ENCODE measurements at regions not wholly inside any gene's neighbourhood (a gene's known extent, or its start where the extent isn't known, plus 50 kb on each side); places are given as distances from the start of the nearest gene placed in this dataset.
"Not testable (repeated sequence)": the region's sequence is repeated elsewhere in the genome, so short reads cannot be mapped to it uniquely, and the experiment has no call there.

DNA sequence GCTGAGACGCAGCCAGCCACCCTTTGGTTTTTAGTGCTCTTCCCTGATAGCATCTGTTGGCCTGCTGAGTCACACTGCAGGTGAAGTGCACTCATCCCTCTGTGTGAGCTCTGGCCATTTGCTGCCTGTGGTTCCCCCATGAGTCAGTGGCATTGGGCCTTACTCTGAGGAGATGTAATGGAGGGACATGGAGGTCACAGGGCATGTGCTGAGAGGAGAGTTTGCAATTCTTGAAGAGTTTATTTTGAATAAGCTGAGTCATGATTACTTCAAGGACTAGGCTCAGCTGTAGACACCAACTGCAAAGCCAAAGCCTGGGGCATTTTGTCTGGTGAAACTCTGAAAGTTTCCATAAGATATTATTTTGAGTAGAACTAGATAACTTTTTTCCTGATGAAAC lies 200.3 kb downstream of the BCL2L11 start:
- not testable (repeated sequence) for DNase-seq

DNA sequence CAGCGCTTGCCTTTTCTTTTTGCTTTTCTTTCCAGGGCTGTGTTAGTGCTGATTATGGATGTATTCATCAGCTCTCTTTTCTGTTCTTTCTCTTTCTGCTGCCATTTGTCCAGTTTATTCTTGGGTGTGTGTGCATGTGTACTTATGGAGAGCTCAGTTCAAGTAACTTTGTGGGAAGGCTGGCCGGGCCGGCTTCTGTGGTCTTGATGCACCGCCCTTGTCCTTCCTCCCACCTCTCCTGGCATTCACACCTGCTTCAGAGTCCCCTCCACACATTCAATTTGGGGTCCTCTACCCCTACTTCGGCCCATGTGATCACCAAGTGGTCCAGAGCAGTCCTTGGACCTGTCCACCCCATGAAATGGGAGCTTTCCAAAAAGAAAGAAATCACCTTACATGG lies 202.7 kb downstream of the BCL2L11 start:
- DNase-seq, result not testable (repeated sequence)

DNA sequence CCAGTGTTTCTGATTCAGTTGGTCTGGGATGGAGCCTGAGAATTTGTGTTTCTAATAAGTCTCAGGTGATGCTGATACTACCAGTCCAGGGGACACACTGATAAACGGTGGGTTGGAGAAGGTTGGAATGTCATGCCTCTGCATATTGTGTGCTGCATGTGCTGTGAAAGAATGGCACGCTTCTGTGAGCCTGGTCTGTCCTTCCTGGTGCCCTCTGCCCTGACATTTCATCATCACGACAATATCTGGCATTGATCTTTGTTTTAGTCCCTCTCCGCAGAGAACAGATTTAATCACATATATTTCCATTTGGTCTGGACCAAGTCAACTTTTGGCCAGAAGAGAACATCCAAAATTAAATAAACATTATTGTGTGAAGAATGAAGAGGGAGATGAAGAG lies 207.0 kb downstream of the BCL2L11 start:
- DNase-seq, result not testable (repeated sequence)

DNA sequence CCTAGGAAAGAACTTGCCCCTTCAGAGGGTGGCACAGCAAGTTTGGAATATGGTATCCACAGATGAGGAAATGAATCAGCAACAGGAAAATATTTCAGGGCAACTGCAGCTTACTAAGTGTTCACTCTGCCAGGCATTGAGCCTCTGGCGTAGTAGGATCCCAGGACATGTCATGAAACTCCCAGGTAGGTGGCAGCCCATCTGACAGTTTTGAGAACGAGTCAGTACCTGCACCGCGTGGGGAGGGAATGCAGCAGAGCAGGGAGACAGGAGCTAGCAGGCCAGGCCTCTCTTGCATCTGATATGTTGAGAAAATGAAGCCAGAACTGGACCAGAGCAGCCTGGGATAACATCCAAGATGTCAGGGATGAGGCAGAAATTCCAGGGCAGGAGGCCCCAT lies 208.6 kb downstream of the BCL2L11 start:
- DNase-seq, result not testable (repeated sequence)

DNA sequence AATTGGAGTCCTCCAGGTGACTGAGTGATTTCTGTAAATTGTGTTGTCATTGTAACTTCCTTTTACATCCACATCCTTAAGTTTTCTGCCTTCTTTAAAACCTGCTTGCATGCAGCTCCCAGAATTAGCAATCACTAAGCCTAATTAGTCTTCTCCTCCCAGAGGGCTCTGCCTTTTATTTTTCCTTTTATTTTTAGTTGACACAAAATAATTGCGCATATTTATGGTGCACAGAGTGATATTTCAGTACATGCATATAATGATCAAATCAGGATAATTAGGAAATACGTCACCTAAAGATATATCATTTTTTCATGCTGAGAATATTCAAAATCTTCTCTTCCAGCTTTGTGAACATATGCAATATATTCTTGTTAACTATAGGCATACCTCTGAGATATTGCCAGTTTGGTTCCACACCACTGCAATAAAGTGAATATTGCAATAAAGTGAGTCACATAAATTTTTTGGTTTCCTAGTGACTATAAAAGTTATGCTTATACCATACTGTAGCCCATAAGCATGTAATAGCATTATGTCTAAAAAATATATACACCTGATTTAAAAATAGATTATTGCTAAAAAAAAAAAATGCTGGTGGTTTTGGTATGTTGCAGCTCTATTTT lies 210.5 kb downstream of the BCL2L11 start:
- DNase-seq, result not testable (repeated sequence)

DNA sequence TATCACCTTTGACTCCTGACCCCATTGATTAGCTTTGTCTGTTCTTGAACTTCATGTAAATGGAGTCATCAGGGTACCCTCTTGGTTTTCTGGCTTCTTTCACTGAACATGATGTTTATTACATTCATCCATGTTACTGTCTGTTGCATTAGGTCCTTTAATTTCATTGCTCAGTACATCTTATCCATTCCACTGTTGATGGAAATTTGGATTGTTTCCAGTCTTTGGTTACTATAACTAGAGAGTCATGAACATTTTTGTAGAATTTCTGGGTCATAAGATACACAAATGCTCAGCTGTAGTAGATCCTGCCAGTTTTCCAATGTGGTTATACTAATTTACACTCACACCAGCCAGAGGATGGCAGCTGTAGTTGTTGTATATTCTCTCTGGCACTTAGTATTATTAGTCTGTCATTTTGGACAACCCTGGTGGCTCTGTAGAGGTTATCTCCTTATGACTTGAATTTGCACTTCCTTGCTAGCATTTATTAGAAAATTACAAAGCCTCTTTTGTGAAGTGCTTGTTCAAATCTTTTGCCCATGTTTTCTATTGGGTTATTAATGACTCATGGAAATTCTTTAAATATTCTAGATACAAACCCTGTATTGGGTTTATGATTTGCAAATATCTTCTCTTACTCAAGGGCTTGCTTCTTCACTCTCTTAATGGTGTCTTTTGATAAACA lies 214.7 kb downstream of the BCL2L11 start:
- not testable (repeated sequence) for DNase-seq

DNA sequence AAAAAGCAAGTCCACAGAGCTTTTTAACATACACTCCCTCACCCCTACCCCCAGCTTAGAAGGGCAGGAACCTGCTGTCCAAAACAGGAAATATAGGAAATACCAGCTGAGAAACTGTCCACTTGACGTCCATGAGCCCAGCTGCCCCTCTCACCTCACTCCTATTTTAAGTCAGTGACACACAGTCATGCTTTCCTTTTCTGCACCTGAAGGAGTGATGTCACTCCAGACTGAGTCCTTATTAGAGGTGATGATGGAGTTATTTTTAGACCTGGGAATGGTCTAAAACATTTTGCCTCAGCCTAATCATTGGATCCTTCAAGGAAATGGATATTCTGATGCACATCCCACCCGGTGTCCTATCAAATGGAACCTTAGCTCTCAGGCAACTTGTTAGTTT lies 217.8 kb downstream of the BCL2L11 start:
- DNase-seq, result not testable (repeated sequence)

DNA sequence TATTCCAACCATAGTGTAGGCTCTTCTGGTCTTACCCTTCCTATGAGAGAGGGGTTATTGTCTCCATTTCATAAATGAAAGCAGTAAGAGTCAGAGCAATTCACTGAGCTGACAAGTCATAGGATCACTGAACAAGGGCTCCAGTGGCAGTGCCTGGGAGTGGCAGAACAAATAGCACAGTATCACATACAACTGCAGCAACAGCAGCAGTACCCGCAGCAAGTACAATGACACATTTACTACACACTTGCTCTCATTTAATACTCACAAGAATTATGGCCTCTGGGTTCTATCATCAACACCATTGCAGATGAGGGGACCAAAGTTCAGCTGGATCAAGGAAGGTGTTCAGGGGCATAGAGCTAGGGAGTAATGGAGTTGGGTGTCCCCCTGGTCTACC lies 218.8 kb downstream of the BCL2L11 start:
- DNase-seq, result not testable (repeated sequence)

DNA sequence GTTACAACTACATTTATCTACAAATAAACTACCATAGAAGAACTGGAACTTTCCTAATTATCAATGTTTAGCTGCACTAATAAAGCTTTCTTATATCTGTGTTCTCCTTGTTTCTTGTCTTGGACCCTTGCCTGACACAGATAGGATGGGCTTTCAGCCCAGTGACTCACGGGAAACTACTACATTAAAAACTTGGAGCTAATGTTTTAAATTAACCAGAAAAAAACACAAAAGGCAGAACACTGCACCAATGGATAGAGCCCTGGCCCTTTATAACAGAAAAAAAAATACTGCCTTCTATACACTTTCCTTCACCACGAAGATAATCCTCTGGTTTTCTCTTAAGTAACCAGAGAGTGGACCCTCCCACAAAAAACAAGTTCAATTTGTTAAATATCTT lies 223.9 kb downstream of the BCL2L11 start:
- not testable (repeated sequence) for DNase-seq

DNA sequence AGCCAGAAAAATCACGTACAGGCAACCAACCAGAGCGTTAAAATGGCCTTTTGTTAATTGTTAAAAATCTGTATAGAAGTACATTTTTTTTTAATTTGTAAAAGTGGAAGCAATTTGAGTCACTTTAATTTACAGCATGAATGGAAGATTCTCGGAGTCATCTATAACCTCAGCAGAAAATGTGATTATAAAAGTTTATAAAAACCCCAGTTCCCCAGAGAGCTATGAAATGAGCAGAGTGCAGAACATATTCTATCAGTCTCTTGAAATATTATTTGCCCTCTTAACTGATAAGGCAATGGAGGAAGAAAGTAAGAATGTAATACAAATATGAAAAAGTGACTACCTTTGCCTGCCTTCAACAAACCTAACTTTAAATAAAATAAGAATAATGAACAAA lies 224.7 kb downstream of the BCL2L11 start:
- DNase-seq, result not testable (repeated sequence)

DNA sequence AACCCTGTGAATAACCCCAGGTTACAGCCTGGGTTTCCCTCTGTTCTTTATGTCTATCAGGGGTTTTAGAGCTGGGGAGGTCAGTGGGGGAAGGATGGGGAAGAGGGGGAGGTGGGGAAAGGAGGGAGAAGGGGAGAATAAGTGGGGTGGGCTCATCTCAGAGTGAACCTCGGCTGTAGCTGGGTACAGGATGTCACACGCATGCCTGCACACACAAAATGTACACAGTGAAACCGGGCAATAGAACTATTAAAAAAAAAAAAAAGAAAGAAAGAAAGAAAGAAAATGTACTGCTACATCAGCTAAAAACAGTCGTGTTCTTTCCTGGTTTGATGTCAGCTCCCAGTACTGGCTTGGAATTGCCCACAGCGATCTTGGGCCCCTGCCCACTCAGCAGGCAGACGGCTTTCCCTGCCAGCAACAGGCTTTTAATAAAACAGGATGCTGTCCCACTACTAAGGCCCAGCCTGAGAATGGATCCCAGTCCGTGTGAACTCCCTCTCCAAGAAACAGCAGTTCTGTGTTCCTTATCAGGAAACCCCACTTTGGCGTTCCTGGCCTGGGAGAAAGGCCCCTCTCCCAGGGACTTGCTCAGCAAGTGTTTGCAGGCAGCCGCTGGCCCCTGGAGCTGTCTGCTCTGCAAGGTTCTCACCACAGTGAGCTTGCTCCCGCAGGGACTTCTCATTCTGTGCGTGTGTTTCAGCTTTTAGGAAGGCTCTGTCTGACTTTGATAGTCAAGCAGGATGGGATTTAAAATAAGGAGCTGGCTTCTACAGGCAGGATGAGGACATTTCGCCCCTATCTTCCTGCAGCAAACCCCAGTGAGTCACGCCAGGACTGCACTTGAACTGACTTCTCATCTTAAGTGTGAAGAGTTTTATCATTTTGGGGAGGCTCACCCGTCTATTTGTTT lies 225.6 kb downstream of the BCL2L11 start:
- DNase-seq, result not testable (repeated sequence)

DNA sequence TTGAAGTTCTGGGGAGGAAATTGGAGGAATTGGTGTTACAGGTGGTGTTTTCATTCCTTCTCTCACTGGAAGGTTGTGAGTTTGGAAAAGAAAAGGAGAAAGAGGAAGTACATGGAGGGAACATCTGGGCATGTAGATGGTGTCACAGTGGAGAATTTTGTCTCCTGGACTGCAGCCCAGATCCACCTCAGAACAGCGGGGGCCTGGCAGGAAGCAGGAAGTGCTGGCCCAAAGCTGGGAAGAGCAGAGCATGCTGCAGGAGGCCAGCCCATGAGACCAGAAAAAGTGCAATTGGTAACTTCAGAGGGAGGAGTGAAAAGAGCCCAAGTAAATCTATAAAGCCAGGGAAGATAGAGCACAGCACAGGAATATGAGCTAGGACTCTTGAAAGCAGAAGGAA lies 227.0 kb downstream of the BCL2L11 start:
- DNase-seq, result not testable (repeated sequence)

DNA sequence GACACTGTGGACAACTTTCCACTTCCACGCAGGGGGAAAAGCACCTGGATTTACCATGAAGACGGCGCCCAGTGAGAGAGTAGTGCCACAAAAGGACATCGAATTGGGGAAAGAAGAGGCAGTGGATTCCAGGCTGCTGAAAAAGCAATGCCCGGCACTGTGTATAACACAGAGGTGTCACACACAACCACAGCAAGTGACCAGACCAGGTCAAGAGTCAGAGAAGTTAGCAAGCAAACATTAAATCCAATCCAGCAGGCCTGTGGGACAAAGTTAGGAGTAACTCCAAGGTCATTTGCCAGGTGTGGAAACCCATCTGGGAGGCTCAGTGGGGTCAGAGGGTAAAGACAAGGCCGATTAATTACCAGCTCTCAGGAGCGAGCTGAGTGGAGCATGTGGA lies 227.6 kb downstream of the BCL2L11 start:
- not testable (repeated sequence) for DNase-seq

DNA sequence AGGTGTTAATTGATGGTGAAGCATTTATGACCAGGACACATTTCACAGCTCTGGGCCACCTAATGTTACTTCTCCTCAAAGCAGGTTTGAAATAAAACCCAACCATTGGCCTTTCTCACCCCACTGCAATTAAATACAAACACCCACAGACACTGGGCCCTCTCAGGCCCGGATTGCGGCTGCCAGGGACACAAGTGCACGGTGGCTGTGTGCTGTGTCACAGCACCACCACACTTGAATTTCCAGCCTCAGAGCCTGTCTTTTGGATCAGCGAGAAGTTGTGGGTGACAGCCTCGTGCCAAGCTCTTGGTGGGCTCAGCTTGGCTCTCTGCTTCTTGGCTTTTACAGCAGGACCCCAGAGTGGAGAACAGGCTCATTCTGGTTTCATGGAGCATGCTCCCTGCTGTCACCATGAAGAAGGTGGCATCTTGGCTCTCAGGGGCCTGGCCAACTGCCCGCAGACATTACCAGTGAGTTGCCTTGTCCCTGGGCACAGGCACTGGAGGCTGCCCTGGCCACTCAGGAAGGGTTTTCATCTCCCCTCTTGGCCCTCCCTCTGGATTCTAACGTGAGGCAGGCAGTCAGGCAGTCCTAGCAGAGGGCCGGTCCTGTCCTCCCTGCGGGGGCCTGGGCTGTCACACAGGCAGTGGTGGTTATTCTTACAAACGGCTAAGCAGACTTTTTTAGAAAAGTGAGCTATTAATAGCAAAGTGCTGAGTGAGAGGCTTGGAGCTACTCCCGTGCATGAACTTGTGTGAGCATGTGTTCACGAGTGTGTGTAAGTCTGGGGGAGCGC lies 234.5 kb downstream of the BCL2L11 start:
- not testable (repeated sequence) for DNase-seq

DNA sequence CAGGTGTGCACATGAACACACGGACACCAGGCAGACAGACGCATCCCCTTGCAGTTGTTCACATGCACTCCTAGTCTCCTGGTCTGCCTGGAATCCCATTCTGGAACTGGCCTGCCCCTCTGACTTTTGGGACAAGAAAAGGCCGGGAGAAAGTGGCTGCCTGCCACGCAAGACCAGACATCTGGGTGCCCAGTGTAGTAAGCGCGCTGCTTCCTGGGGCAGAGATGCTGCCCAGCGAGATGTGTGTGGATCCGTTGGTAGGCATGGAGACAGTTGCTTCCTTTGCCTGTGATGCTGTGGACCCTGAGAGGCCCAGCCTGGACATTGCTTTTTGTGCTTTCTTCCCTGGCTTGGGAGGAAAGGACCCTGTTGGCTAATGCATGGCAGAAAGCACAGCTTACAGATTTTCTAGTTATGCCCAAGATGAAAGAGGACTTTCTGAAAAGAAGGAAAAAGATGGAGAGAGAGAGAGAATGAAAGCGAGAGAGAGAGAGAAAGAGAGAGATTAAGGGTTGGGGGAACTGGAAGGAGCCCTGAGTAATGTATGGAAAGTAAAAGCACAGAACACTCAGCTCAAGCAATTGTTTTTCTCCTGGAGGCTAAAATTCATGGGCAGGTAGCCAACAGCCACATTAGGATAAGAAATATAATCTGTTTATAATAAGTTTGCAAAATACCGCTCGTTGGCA lies 235.3 kb downstream of the BCL2L11 start:
- not testable (repeated sequence) for DNase-seq

DNA sequence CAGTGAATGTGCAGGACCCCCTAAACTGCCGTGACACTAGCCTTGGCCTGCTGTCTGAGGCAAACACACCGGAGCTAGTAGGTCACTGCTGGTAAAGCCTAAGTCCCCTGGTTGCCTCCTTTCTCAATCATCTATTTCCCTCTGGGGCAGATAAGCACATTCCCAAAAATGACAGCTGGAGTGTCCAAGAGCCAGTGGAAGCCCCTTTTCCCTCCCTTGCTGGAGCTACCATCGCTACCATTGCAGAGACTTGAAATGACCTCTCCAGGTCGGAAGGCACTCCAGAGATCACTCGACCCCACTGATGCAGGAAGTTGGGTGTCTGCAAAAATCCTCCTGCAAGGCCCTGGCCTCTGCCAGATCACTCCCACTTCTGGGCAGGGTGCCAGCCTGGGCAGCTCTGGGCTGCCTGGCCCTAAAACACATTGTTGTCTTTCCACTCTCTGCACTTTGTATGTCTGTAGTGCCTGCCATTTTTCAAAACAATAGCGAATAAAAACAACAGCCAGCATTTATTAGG lies 235.9 kb downstream of the BCL2L11 start:
- not testable (repeated sequence) for DNase-seq

DNA sequence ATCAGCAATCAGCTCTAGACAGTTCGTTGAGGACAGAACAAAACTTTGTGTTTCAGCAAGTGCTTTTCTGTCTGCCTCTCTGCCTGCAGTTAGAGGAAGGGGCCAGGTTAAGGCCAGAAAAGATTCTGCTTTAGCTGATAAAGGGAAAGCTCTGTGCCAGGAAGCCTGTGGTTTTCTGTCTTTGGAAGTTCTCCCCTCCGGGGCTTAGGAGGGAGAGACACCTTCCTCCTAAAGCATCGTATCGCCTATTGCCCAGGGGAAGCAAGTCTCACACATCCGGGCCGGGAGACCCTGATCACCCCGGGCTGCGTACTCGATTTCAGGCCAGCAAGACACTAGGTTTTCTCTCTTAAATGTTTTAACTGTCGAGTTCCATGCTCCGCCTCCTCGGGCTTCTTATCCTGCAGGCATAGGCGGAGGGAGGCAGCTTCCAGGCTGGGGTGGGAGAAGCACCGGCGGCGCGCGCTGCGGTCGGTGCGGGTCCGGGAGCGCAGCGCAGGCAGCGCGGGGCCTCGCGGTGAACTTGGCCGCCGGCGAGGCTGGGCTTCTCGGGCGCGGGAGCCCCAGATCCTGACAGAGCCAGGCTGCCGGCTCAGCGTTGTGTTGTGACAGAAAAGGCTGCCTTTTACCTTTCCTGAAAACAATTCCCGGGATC lies 245.4 kb downstream of the BCL2L11 start:
- not testable (repeated sequence) for DNase-seq

DNA sequence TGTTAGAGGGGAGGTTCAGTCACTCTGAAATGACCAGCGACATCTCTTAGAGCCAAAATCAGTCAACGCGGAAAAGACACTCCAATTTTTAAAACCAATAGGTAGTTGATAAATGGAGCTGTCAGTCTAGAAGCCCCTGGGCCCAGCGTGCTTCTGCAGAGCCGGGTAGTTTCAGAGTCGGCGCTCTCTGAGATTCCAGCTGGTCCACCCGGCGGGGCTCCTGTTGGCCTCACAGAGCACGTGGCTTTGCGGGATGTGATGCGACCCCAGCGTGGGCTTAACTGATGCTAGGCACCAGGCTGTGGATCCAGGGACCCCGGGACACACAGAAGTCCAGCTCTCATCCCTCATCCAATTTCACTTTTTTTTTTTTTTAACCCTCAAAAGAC lies 245.9 kb downstream of the BCL2L11 start:
- not testable (repeated sequence) for DNase-seq

DNA sequence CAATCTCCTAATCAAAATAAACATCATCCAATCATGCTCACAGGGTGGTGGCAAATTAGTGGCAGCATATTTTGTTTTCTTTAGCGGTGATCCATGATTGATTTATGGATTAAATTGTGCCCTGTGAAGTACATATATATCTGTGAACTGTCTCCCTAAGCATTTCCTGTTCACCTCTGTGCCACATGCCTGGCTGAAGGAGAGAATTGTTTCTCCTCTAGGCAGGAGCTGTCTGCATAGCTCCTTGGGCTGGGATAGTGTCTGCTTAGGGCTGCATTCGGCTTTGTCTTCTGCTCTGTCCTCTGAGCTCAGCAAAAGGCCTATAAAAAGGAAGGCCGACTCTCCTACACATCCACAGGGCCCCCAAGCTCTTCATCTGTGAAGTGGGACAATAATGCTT lies 246.4 kb downstream of the BCL2L11 start:
- DNase-seq, result not testable (repeated sequence)

DNA sequence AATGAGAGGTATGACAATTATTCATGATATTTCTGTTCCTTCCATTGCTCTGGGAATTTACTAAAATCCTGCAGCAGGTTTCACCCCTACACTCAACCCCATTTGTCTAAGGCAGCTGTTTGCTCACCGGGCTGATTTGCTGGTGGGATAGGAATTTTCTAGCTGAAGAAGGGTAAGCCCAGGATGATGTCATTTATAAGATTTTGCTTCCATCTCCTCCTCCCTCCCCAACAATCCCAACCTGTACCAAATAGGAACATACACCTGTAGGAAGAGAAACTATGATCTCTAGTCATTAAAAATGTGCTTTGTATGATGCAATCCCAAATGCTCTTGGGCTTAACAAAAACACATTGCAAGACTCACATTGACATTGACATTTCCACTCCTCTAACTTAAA lies 247.2 kb downstream of the BCL2L11 start:
- DNase-seq, result not testable (repeated sequence)

DNA sequence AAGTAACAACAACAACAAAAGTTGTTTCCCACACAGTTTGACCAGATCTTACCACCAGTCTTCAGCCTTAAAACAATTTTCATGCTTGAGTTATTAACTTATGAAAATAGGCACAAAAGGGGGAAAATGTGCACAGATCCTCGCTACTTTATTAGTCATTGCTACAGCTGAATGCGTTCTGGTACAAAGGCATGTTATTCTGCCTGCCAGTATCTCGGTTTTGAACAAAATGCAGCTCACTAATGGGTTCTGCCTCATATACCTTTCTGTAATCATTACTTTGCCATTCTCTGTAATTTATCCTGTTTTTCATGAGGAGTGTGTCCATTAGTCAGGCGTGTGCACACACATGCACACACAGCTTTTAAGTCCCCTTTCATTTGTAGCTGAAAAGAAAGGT lies 247.6 kb downstream of the BCL2L11 start:
- DNase-seq, result not testable (repeated sequence)

All from activated naive CD4-positive, alpha-beta T cell (primary cell).